Bone marrow (tissue), 2 donors: ENCODE measurements at regions not wholly inside any gene's neighbourhood (a gene's known extent, or its start where the extent isn't known, plus 50 kb on each side); places are given as distances from the start of the nearest gene placed in this dataset.

Source experiments
- DNase-seq, 2 donors: peaks; one replicate each; lab custom pipeline; 2025; lab: John Stamatoyannopoulos, UW

DNA sequence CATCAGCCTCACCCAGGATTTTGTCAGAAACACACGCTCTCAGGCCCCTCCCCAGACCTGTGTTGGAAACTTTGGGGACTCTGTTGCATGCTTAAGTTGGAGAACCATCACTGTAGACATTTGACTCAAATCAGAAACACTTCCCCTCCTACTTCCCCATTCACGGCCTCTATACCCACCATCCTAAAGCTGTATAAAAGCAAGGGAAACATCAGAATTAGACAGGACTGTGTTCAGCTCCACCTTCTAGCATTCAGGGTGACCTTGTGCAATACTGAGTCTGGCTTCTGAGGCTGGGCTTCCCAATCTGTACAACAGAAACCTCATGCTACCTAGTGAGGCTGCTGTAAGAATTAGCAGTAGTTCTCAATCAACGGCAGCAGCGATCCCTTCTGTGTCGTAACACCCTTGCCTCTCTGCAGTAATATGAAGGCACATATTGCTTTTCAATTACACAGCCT is 252.3 kb downstream of the LY86 start:
- peak; percentile 15 to 30 for DNase-seq

DNA sequence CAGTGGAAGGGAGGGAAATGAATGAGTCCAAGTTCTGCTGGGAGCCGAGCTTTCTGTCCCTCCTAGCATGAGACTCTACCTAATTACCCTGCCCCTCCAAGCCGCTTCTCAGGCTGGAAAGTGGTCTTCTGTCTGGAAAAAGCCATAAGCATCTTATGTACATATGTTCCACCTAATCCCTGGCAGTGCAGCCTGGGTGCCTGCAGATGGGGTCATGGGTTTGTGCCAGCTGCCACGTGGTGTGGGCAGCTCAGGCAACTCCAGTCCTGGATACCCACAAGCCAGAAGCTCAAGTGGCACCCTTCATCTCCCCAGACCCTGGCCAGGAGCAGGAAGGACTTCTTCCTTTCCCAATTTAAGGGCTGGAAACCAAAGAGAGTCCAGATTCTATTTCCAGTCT is 253.1 kb downstream of the LY86 start:
- DNase-seq, result no peak

DNA sequence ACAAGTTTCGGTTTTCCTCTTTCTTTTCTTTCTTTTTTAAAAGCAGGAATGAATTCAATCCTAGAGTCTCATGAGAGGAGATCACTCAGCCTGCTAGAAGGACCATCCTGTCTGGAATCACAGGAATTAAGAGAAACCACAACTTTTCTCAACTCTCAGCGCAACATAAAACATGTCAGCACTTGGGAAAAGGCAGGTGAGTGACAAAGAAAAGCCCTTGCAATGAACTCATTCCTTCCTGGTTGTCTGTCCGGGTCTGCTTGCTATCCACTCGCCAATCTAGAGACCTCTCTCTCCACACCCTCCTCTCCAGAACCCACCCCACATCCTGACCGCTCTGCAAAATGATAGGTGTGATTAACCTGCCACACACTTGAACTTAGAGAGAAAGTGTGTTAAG is 253.8 kb downstream of the LY86 start:
- DNase-seq, result no peak

DNA sequence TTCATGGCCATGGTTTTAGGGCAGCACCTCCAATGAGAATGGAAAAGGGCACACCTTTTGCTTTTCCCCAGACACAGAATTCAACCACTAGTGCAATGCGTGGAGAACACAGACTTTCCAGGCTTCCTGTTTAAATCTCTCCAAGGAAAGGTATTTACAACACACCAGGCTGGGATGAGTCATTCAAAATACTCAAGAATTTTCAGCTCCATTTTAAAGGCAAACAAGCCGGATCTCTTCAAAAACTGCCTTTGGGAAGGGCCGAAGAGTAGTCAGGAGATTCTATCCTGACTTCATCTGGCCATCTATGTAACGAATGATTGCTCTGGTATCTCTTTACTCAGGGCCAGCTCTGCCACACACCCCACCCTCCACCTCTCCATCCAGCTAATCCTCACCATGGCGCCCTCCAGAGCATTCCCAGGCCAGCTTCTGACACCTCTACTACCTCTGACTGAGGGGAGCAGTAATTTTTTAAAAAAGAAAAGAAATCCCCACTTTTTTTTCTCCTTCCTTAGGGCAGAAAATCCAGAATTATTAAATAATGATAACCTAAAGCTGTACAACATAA is 254.6 kb downstream of the LY86 start:
- DNase-seq, result no peak

DNA sequence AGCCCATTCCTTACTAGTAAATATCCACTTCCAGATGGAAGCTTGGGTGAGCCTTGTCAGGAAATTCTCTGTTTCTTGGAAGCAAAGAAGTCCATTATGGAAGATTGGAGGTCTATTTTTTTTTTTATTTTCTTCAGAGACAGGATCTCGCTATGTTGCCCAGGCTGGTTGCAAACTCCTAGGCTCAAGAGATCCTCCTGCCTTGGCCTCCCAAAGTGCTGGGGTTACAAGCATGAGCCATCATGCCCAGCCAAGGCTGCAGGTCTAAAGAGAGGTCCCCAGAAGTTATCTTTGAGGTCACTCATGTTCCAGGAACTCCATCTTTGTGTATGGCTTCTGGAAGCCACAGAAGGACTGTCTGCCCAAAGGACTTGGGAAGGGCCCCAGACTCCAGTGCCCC is 255.3 kb downstream of the LY86 start:
- no peak for DNase-seq

DNA sequence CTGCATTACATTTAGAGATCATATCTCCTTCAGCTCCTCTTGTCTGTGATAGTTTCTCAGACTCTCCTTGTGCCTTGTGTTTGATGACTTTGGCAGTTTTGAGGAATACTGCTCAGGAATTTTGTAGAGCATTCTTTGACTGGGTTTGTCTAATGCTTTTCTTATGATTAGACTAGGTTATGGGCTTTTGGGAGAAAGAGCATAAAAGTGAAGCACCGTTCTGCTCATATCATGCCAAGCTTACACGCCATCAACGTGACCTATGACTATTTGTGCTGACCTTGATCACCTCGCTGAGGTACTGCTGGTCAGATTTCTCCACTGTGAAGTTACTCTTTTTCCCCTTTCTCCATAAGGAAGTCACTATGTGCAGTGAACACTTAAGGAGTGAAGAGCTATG is 256.0 kb downstream of the LY86 start:
- no peak for DNase-seq

DNA sequence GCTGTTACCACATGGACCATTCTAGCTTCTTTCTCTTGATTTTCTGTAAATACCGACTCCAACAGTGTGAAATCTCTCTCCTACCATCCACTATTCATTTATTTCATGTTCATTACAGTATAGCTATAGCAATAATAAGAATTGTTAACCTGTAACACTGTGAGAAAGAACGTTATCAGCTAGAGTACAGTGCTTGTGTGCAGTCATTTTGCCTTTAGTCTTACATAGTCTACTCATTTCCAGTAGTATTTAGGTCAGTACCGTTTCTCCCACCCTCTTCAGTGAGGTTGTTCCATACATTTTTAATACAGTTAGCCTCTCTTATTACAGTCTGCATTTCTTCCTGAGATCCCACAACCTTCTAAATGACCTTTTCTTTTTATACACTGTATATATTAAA is 257.1 kb downstream of the LY86 start:
- DNase-seq, result no peak

DNA sequence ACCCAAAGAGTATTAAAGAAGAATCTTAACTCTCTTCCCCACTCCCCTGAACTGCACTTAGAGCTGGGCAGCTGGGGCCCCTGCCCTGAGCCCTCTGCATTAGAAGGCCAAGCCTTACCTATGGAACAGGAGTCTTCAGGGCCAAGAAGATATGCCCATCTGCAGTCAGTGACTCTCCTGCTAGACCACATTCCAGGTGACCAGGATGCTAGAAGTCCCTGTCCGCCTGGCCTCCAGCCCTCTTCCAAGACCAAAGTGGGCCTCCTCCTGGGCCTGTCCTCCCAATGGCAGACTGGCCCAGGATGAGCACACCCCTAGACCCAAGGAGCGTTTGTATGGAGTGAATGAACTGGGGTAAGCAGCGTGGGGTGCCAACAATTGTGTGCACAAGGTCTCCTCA is 259.1 kb downstream of the LY86 start:
- DNase-seq, result no peak

DNA sequence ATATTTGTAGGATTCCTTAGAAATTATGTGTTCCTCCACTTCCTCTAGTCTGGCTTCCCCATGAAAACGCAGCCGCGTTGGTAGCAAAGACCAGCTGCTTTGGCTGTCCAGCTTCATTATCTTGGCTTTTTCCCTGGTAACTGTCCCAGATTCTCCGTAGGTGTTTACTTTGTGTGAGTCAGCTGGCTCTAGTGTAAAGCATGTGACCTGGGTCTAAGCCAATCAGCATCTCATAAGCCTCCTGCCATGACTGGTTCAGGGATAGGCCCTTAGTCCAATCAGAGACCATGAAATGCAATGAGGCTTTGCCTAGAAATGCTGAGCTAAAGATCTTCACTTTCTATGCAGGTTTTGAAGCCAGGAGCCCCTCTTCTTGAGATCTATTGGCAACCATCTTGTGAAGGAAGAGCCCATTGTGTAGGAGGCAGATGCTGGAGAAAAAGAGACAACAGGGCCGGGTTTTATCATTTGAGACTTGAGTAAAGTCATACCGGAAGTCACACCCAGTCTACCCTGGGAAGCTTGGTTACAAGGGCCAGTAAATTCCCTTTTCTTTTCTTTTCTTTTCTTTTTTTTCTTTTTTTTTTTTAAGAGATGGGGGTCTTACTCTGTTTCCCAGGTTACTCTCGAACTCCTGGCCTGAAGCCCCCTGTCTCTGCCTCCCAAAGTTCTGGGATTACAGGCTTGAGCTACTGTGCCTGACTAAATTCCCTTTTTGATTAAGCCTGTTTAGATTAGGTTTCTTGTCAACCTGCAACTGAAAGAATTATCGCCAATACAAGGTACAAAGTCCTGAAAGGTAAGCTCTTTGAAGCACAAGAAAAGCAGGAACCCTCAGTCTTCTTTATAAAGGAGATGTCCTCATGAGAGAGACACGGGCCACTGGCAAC is 256.5 kb upstream of the RREB1 start:
- DNase-seq, result no peak

DNA sequence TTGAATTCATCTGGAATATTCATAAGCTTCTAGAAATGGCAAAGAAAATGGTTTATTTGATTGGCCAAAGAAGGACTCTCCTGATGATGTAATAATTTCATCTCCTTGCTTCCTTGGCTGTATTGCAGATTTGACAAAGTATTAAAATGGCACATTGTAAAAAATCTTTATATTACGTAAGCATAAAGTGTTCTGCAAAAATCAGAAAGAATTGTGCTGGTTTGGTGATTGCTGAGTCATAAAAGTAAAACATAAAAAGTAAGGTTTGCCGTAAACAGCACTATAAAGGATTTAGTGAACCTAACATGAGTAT is 255.9 kb upstream of the RREB1 start:
- DNase-seq, result no peak

DNA sequence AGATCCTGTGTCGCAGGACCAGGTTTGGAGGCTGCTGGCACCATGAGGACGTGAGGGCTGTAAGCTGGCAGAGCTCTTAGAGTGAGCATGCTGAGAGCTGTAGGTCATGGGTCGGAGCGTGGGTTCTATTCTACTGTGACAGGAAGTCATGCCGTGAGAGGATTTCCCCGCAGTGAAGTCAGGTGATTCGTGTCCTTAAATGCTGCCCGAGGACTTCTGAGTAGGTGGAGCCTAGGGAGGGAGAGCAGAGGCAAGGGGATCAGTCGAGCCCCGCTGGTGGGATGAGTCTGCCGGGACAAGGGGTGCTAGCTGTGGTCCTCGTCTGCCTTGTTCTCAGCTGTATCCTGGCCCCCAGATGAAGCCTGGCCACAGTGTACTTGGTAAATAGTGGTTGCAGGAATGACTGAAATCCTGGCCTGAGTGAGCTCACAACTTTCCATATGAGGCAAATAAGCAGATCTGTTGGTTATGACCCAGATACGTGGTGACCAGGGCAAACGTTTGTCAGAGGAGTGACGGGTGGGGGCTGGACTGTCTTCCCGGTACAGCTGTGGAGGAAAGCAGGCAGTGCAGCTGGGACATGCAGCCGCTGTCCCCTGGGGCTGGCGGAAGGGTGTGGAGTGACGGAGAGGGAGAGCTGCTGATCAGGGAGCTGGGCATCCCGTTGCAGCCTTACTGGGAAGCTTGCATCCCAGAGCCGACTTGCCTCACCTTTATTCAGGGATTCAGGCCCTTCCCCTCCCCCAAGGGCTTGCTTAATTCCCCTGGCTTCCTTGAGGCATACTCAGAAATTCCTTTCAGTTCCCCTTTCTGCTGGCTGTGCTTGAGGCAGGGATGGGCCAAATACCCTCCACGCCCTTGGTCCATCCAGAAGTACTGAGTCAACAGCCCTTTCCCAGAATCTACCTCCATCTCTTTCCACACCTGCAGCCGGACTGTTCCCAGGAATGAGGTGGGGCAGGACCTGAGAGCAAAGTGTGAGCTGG is 250.9 kb upstream of the RREB1 start:
- peak; percentile 24 to 32 for DNase-seq

DNA sequence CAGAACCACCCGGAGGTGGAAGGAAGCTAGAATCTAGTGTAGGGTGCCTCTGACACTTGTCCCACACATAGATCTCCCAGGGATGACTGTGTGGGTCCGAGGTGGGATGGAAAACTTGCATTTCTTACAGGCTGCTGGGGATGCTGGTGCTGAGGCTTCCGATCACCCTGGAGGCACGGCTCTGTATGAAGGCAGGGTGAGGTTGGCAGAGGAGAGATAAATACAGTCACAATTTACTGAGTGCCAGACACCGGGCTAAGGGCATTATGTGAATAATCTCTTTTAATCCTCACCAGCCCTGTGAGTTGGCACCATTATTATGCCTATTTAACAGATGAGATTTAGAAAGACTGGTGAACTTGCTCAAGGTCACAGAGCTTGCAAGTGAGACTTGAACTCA is 250.2 kb upstream of the RREB1 start:
- DNase-seq, result no peak

DNA sequence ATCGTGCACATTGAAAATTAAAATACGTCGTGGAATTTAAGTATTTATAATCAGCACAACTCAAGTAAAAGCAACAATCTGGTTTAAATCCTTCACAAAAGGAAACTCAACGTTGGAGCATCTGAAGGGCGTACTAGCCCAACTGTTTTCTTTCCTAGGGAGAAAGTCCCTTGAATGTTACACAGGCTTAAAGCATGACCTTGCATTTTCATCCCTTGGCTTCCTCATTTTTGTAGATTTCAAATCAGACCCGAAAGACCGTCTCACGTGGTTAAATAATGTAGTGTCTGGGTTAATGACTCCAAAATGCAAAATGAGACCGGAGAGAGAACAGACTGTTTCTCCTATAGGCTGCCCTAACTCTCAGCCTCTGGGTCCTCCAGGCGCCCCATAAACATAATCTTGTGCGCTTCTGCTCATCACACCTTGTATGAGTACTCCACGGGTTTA is 249.2 kb upstream of the RREB1 start:
- peak in 1 of 2 donors; percentile 91 for DNase-seq

DNA sequence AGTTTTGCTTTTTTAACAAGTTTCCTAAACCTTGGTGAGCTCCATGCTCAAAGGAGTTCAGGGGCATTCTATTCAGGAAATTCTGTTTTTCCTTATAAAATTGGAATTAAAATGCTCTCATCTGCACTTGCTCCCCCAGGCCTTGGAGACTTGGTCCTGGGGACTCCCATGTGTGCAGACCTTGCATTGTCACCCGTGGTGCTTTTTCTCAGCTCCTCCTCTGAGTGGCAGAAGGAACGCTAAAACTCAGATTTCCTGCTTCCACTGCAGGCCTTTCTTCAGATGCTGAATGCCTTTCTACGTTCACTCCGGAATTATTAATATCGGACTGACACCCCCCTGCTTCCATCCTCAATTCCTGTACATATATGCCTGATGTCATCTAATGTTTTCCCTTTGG is 248.7 kb upstream of the RREB1 start:
- DNase-seq, result no peak

DNA sequence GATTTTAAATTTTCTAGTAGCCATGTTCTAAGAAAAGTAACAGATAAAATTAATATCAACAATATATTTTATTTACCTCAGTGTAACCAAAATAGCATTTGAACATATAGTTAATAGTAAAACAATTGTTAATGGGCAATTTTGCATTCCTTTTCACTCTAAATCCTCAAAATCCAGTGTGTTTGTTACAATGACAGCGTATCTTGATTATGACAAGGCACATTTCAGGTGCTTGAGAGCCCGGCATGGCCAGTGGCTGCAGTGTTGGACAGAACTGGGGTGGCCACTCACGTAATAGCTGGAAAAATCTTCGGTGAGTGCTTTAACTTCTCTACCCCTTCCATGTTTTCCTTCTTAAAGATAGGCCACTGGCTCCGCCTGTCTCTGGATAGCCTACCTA is 248.0 kb upstream of the RREB1 start:
- DNase-seq, result no peak

DNA sequence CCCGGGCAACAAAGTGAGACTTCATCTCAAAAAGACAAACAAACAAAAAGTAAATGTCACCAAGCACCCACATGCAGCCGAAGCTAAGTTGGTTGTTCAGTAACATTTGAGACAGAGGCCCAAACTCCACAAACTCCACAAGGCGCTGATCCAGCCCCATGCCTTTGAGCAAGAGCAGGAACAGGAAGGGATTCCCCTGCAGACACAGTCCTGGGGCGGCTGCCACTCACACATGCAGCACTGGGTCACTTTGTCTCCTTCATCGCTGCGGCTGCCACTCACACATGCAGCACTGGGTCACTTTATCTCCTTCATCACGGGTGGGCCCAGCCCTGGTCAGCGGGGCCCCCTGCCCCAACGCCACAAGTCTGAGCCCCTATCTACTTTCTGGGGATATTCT is 246.9 kb upstream of the RREB1 start:
- DNase-seq, result no peak

DNA sequence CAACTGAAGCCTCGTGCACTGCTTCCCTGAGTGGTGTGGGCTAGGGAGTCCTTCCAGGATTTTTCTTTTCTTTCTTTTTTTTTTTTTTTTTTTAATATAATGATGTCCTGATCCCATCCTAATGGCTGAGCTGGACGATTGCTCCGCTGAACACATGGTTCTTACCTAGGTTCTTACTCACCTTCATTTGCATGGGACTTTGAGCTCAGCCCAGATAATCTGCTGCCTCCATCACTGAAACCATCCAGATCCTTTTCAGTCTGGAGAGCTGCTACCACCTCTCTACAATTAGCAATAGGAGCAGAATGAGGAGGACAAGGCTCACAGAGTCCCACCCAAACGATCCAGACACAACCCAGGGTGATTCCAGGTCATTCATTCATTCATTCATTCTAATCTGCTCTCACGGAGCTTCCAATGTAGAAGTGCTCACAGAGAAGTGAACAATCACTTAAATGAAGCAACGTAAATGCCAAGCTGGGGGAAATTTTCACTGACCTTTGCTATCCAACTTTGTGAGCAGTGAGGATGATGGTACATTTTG is 246.3 kb upstream of the RREB1 start:
- no peak for DNase-seq

DNA sequence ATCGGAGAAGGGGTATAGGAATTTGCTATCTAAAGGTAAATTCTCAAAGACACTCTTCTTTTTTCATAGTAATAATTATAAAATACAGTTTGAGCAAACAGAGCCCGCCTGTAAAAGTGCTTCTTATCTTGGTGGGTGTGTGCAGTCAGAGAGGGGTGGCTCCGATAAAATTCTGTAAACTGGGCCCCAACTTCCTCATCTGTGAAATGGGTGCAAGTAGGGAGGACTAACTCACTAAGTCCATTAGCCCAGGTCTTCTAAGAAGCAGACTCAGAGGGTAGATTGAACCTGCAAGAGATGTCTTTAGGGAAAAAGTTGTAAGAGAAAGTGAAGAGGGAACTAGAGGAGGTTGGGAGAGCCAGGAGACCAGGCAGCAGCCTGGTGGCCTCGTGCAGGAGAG is 245.8 kb upstream of the RREB1 start:
- DNase-seq, result no peak

DNA sequence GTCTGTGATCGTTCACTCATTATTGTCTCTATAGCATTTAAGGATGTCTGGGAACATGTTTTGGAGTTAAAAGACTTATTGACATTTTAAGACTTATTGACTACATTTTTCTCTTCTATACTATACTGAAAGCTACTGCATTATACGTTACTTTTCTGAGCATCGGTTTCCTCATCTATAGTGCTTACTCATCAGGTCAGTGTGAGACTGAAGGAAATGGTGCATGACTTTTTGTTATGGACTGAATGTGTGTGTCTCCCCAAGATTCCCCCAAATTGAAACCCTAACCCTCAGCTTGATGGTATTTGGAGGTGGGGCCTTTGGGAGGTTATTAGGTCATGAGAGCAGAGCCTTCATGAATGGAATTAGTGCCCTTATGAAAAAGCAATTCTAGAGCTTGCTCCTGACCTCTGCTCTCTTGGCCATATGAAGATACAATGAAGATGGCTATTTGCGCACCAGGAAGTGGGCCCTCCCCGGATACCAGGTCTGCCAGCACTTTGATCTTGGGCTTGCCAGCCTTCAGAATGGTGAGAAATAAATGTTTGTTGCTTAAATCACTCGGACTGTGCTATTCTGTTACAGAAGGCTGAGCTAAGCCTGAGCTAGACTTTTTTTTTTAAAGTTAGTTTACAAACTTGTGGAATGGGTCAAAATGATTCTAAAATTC is 243.7 kb upstream of the RREB1 start:
- DNase-seq, result no peak

DNA sequence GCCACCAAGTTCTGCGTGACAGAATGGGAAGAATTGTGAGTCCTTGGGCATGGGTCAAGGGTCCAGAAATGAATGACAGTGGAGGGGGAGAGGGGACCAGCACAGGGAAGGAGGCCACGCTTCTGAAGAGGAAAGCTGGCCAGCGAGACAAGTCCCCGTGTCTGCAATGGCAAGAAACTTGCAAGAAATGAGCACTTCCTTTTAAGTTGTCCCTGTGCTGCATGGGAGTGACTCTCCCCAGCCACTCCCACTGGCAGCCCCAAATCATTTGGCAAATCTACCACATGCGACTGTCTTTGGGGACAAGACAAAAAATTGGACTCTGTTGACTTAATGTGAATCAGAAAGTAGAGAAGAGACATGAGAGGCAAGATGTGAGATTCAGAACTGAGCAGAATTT is 242.2 kb upstream of the RREB1 start:
- DNase-seq, result no peak

DNA sequence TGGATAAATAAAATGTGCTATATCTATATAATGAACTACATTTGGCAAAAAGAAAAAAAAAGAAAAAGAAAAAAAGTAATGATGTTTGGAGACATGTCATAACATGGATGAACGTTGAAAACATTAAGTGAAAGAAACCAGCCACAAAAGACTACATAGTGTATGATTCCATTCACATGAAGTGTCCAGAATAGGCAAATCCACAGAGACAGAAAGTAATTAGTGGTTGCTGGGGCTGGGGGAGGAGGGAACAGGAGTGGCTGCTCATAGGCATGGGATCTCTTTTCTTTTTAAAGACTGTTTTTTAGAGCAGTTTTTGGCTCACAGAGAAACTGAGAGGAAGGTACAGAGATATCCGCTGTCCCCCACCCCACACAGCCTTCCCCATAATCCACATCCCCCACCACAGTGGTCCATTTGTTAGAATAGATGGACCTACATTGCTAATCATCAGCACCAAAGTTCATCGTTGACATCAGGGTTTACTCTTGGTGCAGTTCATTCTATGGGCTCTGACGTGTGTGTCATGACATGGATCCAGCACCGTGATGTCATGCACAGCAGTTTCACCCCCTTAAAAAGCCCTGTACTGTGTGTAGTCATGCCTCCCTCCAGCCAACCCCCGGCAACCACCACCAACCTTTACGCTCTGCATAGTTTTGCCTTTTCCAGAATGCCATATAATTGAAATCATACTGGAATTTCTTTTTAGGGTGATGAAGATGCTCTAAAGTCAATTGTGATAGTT is 240.9 kb upstream of the RREB1 start:
- no peak for DNase-seq
